ENCODE measurements at regions not wholly inside any gene's neighbourhood (a gene's known extent, or its start where the extent isn't known, plus 50 kb on each side); places are given as distances from the start of the nearest gene placed in this dataset.

DNA sequence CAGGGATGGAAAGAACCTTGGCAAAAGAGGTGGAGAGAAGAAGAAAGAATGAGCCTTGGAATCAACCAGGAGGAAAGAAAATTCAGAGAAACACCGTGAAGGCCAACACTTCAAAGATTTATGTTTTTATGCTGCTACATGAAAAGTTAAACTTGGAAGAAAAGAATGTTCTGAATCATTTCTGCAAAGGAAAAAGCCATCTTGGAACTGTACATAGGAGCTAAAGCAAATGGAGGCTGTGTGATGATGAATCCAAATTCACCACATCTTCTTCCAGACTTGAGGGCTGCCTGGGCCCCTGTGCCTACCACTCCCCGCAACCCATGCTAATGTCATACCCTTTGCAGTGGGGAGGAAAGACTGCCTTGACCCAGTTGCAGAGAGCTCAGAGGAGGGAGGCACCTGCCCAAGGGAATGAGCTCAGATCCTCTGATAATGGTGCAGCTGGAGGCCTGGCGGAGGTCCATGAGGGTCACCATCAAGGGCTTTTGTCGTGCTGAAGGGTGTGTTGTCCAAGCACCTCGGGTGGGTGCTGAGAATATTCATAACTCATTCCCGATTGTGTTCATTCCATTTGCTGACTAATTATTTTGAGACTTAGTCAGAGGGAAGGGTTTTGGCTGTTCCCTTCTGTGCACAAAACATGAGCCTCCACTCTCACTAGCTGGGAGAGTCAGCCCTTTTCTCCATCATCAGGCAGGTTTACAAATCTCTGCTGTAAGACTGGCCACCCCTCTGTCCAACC lies 245.8 kb upstream of the JAG1 start:
- Histone ChIP-seq H3K4me3 (ENCODE audit: low read length) (no peak overlapping the region), H3K79me2 (replicated peaks; ENCODE audit: insufficient read depth, low read length) (no peaks in the 10 kb centered on the region), H3K36me3 (ENCODE audit: insufficient read depth, low read length) (no peaks in the 10 kb centered on the region), H3K9ac (ENCODE audit: low read length) (no peak overlapping the region), H4K20me1 (ENCODE audit: insufficient read depth) (no peaks in the 10 kb centered on the region), H2AFZ (ENCODE audit: low read depth, low read length) (no peak overlapping the region), H3F3A (ENCODE audit: insufficient read depth, low read length, poor library complexity, severe bottlenecking) (no peaks in the 10 kb centered on the region), H3K9me2 (ENCODE audit: insufficient read depth, low read length) (no peaks in the 10 kb centered on the region), H3K27me3 (ENCODE audit: insufficient read depth, low read depth, low read length) (no peaks in the 10 kb centered on the region), H3K4me2 (ENCODE audit: low read length) (no peak overlapping the region), H3K9me3 (ENCODE audit: low read length) (no peaks in the 10 kb centered on the region), H3K27ac (ENCODE audit: low read length) (no peak overlapping the region)
- TF ChIP-seq, protein P1, sequence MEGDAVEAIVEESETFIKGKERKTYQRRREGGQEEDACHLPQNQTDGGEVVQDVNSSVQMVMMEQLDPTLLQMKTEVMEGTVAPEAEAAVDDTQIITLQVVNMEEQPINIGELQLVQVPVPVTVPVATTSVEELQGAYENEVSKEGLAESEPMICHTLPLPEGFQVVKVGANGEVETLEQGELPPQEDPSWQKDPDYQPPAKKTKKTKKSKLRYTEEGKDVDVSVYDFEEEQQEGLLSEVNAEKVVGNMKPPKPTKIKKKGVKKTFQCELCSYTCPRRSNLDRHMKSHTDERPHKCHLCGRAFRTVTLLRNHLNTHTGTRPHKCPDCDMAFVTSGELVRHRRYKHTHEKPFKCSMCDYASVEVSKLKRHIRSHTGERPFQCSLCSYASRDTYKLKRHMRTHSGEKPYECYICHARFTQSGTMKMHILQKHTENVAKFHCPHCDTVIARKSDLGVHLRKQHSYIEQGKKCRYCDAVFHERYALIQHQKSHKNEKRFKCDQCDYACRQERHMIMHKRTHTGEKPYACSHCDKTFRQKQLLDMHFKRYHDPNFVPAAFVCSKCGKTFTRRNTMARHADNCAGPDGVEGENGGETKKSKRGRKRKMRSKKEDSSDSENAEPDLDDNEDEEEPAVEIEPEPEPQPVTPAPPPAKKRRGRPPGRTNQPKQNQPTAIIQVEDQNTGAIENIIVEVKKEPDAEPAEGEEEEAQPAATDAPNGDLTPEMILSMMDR (IDR thresholded peaks at IDR 0.05; ENCODE audit: poor library complexity, severe bottlenecking): no peak
- TF ChIP-seq EZH2 (IDR thresholded peaks at IDR 0.05; ENCODE audit: borderline replicate concordance, insufficient read depth, low read length, poor library complexity, severe bottlenecking) (no peak), MXI1 (conservative IDR thresholded peaks at IDR 0.05; ENCODE audit: poor library complexity, severe bottlenecking) (no peak), POLR2AphosphoS5 (IDR thresholded peaks at IDR 0.05) (no peak), REST (IDR thresholded peaks at IDR 0.05; ENCODE audit: borderline replicate concordance) (no peak), RAD21 (conservative IDR thresholded peaks at IDR 0.05) (no peak), TAF1 (IDR thresholded peaks at IDR 0.05; ENCODE audit: low read depth) (no peak)

DNA sequence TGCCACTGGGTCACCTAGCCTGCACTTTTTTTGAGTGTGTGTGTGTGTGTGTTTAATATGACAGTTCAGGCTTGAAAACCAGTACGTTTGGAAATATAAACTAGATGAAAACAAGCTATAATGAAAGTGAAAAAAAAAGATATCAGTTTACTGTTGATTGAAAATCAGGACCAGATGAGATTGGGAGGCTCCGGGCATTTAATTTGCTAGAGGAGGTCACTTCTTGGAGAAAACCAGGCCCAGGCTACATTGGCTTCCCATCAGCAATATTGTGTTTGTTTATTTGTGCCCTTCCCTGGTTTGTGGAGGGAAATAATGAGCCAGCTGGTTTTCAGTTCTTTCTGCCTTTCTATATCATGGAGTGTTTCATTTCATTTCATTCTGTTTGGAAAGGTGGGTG lies 246.6 kb upstream of the JAG1 start:
- H3F3A ChIP-seq (ENCODE audit: insufficient read depth, low read length, poor library complexity, severe bottlenecking): no peaks in the 10 kb centered on the region
- H4K20me1 ChIP-seq (ENCODE audit: insufficient read depth): no peaks in the 10 kb centered on the region
- H3K9me2 ChIP-seq (ENCODE audit: insufficient read depth, low read length): no peaks in the 10 kb centered on the region
- H3K27ac ChIP-seq (ENCODE audit: low read length): no peak overlapping the region
- no peak overlapping the region for H2AFZ ChIP-seq (ENCODE audit: low read depth, low read length)
- no peaks in the 10 kb centered on the region for H3K79me2 ChIP-seq (replicated peaks; ENCODE audit: insufficient read depth, low read length)
- H3K27me3 ChIP-seq (ENCODE audit: insufficient read depth, low read depth, low read length): no peaks in the 10 kb centered on the region
- H3K9ac ChIP-seq (ENCODE audit: low read length): no peak overlapping the region
- H3K9me3 ChIP-seq (ENCODE audit: low read length): no peaks in the 10 kb centered on the region
- H3K4me2 ChIP-seq (ENCODE audit: low read length): no peak overlapping the region
- TF ChIP-seq, protein P1 (IDR thresholded peaks at IDR 0.05; ENCODE audit: poor library complexity, severe bottlenecking): no peak
- H3K36me3 ChIP-seq (ENCODE audit: insufficient read depth, low read length): no peaks in the 10 kb centered on the region
- no peak overlapping the region for H3K4me3 ChIP-seq (ENCODE audit: low read length)

Data from neural cell (in vitro differentiated cells).